Choroid plexus epithelial cell (primary cell): ENCODE measurements at regions not wholly inside any gene's neighbourhood (a gene's known extent, or its start where the extent isn't known, plus 50 kb on each side); places are given as distances from the start of the nearest gene placed in this dataset.
"Not testable (repeated sequence)": the region's sequence is repeated elsewhere in the genome, so short reads cannot be mapped to it uniquely, and the experiment has no call there.

Experiments used
- DNase-seq: peaks from one replicate; pipeline ENCODE4 v3.0.0-alpha.2; 2010; ENCODE audit warnings: low read depth
- H3K4me3 ChIP-seq: 2 replicates; pipeline ENCODE4 v1.5.1; 2011; ENCODE audit warnings: low read depth, mild to moderate bottlenecking, control low read depth, low read length, moderate library complexity
- TF ChIP-seq, protein P1 (sequence below): conservative IDR thresholded peaks from 2 replicates; pipeline ENCODE4 v1.5.1; 2011; ENCODE audit warnings: low read depth, mild to moderate bottlenecking, control low read depth, inconsistent platforms, low read length, moderate library complexity

- DNase-seq: no peak
- TF ChIP-seq, protein P1, sequence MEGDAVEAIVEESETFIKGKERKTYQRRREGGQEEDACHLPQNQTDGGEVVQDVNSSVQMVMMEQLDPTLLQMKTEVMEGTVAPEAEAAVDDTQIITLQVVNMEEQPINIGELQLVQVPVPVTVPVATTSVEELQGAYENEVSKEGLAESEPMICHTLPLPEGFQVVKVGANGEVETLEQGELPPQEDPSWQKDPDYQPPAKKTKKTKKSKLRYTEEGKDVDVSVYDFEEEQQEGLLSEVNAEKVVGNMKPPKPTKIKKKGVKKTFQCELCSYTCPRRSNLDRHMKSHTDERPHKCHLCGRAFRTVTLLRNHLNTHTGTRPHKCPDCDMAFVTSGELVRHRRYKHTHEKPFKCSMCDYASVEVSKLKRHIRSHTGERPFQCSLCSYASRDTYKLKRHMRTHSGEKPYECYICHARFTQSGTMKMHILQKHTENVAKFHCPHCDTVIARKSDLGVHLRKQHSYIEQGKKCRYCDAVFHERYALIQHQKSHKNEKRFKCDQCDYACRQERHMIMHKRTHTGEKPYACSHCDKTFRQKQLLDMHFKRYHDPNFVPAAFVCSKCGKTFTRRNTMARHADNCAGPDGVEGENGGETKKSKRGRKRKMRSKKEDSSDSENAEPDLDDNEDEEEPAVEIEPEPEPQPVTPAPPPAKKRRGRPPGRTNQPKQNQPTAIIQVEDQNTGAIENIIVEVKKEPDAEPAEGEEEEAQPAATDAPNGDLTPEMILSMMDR: no peak
- no peak overlapping the region for H3K4me3 ChIP-seq
These were observed 76.9 kb upstream of the EEA1 start for GRCh38 chr12:93005928-93006392.

- TF ChIP-seq, protein P1: no peak
- no peak for DNase-seq
- no peak overlapping the region for H3K4me3 ChIP-seq
These were observed 77.5 kb upstream of the EEA1 start for GRCh38 chr12:93006471-93007208.

DNA sequence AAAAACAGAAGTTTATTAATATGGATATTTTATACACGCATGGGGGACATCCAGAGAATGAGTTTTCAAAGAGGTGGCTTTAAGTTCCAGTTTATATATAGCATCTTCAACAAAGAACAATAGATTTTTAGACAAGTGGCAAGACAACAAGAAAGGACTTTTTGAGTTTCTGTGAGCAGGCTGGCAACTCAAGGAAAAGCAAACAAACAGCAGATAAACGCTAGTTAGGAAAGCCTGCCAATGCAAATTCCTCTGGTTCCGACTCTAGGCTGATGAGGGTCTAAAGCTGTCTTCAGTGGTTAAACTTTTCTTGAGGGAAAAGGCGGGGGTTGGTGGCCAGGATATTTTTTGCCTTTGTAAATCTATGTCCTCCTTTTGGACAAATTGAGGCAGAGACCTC lies 78.4 kb upstream of the EEA1 start:
- no peak overlapping the region for H3K4me3 ChIP-seq
- TF ChIP-seq, protein P1: no peak

DNA sequence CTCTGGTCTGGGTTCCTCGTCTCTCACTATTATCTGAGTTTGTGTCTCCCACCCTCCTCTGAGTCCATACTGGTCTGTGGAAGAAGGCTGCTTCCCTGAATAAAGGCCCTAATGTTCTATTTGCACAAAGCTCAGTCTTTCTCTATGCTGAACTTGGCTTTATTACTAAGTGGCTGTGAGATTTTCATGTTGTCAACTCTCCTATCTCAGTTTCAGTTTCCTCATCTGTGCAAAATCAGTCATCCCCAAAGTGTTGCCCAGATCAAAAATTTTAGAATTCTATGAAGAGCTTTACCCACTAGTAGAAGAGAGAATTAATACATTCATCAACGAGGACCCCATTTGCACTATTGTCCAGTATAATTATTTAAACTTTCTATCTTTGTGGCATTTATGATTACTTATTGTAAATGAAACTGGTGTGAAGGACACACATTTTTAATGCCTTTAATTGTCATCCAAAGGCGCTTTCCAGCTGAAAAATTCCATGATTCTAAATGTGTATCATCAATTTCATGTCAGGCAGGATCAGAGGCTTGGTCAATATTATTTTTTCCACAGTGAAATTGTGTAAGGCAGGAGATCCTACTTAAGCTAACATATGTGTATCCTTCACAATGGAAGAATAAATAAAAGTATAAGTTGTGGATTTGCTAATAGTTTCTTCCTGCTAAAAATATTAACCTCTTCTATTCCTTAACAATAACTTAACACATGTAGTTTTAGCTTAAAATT lies 79.1 kb upstream of the EEA1 start:
- TF ChIP-seq, protein P1: no peak
- no peak overlapping the region for H3K4me3 ChIP-seq
- DNase-seq: no peak

More for the DNA sequence above, 78.4 kb upstream of the EEA1 start:
- DNase-seq: no peak

GRCh38 chr12:93008880-93009279 lies 79.8 kb upstream of the EEA1 start:
- not testable (repeated sequence) for DNase-seq, H3K4me3 ChIP-seq

DNA sequence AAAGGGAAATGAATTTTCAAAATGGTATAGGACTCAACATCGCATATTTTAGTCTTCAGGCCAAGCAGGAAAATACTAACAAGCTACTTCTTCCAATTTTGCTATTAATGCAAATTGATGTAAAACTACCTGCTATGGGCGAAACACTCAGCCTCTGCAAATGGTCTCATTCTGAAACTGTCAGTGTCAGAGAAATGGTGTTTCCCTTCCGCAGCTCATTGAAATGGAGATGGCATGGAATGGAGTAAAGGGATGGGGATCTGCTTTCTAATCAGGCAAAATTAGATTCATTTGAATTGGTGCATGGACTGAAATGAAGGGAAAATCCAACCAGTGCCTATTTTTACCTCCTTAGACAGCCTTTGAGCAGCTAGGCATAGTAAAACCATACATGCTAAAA lies 80.4 kb upstream of the EEA1 start:
- H3K4me3 ChIP-seq: no peak overlapping the region
- no peak for DNase-seq
- TF ChIP-seq, protein P1: no peak

DNA sequence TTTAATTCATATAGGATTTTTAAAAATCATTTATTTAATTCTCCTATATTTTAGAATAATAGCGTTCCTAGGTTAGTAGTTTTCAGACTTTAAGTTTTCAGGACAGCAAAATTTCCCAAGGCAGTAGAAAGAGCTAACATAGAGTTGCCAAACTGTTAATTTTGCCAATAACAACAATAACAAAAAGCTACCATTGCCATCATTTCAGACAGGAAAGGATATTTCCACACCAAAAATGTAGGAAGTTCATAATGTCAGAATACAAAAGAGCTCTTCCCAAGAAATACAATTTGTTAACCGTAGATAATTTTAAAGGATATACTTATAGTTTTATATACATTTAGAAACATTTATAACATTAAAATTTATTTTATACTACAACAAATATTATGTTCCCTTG lies 81.4 kb upstream of the EEA1 start:
- TF ChIP-seq, protein P1: no peak
- DNase-seq: no peak
- no peak overlapping the region for H3K4me3 ChIP-seq
